Nephron progenitor cell (in vitro differentiated cells): ENCODE measurements at regions not wholly inside any gene's neighbourhood (a gene's known extent, or its start where the extent isn't known, plus 50 kb on each side); places are given as distances from the start of the nearest gene placed in this dataset.

Experiments used
- DNase-seq: peaks from one replicate; pipeline ENCODE4 v3.0.0; 2021
- H3K27ac Mint-ChIP-seq: 2 replicates; pipeline ENCODE4 v1.8.0; 2021; ENCODE audit warnings: mild to moderate bottlenecking, moderate library complexity, mixed read lengths
- H3K27me3 Mint-ChIP-seq: 2 replicates; pipeline ENCODE4 v1.8.0; 2021; ENCODE audit warnings: mild to moderate bottlenecking, low read depth, mixed read lengths; ENCODE audit not compliant: poor library complexity
- H3K36me3 Mint-ChIP-seq: 2 replicates; pipeline ENCODE4 v1.8.0; 2021; ENCODE audit warnings: low read depth, mixed read lengths
- H3K4me1 Mint-ChIP-seq: 2 replicates; pipeline ENCODE4 v1.8.0; 2021; ENCODE audit warnings: mixed read lengths
- H3K4me3 Mint-ChIP-seq: 2 replicates; pipeline ENCODE4 v1.8.0; 2021; ENCODE audit warnings: mild to moderate bottlenecking, moderate library complexity, mixed read lengths
- H3K9me3 Mint-ChIP-seq: 2 replicates; pipeline ENCODE4 v1.8.0; 2021; ENCODE audit warnings: mild to moderate bottlenecking, moderate library complexity, mixed read lengths
- TF ChIP-seq, protein P1 (sequence below): fragments of 200-600 bp; sonication (generic); IDR thresholded peaks from 2 replicates; pipeline ENCODE4 v1.5.0; 2021; ENCODE audit warnings: antibody characterized with exemption

DNA sequence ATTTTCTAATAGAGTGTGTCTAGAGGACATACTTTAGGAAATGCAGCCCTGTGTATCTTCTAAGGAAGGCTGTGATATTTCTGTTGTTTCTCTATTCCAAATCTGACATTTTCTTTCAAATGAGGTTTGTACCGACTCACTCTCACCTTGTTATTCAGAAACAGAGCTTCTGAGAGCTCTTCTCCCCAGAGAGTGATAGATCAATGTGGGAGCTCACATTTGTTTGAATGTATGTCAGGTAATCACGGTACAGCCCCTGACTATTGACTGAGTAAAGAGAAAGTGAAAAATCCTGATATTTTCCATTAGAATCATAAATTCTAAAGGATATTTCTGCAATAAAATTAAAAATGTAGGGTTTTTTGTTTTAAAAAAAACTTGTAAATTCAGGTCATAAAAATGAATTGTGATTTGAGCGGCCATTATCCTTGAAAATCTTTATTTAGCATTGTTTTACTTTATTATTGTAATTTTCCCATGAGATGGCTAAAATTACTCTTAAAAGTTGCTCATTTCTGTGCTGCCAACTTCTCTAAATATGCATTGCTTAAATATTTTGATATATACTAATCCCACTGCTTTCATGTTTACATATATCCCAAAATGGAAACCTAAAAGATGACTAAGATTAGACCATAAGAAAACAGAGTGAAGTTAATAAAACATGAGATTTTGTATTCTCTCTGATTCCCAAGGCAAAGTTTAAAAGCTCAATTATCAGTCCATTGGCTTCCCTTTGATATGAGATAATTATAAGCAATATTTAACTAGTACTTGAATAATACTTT is 1226.8 kb upstream of the CITED2 start:
- no peak for DNase-seq
- TF ChIP-seq, protein P1, sequence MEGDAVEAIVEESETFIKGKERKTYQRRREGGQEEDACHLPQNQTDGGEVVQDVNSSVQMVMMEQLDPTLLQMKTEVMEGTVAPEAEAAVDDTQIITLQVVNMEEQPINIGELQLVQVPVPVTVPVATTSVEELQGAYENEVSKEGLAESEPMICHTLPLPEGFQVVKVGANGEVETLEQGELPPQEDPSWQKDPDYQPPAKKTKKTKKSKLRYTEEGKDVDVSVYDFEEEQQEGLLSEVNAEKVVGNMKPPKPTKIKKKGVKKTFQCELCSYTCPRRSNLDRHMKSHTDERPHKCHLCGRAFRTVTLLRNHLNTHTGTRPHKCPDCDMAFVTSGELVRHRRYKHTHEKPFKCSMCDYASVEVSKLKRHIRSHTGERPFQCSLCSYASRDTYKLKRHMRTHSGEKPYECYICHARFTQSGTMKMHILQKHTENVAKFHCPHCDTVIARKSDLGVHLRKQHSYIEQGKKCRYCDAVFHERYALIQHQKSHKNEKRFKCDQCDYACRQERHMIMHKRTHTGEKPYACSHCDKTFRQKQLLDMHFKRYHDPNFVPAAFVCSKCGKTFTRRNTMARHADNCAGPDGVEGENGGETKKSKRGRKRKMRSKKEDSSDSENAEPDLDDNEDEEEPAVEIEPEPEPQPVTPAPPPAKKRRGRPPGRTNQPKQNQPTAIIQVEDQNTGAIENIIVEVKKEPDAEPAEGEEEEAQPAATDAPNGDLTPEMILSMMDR, result no peak
- H3K27ac Mint-ChIP-seq, result no peak overlapping the region
- no peaks in the 10 kb centered on the region for H3K36me3 Mint-ChIP-seq
- H3K4me3 Mint-ChIP-seq, result no peak overlapping the region
- no peaks in the 10 kb centered on the region for H3K4me1 Mint-ChIP-seq
- H3K9me3 Mint-ChIP-seq, result no peaks in the 10 kb centered on the region
- H3K27me3 Mint-ChIP-seq, result no peaks in the 10 kb centered on the region

DNA sequence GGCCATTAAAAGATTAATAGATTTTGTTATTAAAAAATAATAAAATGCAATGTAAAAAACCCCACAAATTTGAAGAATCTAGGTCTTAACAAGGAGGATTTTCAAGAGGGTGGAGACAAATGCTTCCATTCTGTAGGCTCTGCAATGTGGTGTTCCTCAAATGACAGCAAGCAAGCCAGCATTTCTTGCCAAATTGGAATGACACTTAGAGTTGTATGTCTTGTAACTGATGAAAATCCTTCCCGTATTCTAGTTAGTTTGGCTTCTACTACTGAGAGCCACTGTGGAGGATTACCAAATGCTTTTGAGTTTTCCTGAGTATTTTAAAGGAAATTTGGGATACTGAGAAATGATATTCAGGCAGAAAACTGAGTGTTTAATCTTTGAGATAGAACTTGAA is 1225.5 kb upstream of the CITED2 start:
- no peaks in the 10 kb centered on the region for H3K27me3 Mint-ChIP-seq
- TF ChIP-seq, protein P1, result no peak
- H3K4me1 Mint-ChIP-seq, result no peaks in the 10 kb centered on the region
- H3K4me3 Mint-ChIP-seq, result no peak overlapping the region
- DNase-seq, result no peak
- H3K36me3 Mint-ChIP-seq, result no peaks in the 10 kb centered on the region
- H3K27ac Mint-ChIP-seq, result no peak overlapping the region
- no peaks in the 10 kb centered on the region for H3K9me3 Mint-ChIP-seq

DNA sequence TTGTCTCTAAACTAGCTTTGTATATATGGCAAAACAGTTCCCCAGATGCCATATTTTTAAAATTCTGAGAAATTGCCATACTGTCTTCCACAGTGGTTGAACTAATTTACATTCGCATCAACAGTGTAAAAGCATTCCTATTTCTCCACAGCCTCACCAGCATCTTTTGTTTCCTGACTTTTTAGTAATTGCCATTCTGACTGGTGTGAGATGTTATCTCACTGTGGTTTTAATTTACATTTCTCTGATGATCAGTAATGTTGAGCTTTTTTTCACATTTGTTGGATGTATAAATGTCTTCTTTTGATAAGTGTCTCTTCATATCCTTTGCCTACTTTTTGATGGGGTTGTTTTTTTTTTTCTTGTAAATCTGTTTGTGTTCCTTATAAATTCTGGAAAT is 1222.7 kb upstream of the CITED2 start:
- Mint-ChIP-seq H3K36me3 (peaks cover 5% of the 10 kb centered on the region), H3K9me3 (peaks cover 7% of the 10 kb centered on the region), H3K4me3 (no peak overlapping the region), H3K27ac (no peak overlapping the region), H3K4me1 (no peaks in the 10 kb centered on the region), H3K27me3 (no peaks in the 10 kb centered on the region)
- DNase-seq, result no peak
- TF ChIP-seq, protein P1, result no peak

DNA sequence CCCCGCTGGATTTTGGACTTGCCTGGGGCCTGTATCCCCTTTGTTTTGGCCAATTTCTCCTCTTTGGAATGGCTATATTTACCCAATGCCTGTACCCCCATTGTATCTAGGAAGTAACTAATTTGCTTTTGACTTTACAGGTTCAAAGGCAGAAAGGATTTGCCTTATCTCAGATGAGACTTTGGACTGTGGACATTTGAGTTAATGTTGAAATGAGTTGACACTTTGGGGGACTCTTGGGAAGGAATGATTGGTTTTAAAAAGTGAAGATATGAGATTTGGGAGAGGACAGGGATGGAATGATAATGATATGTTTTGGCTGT is 1220.3 kb upstream of the CITED2 start:
- H3K27ac Mint-ChIP-seq, result no peak overlapping the region
- peaks cover 5% of the 10 kb centered on the region for H3K36me3 Mint-ChIP-seq
- TF ChIP-seq, protein P1, result no peak

DNA sequence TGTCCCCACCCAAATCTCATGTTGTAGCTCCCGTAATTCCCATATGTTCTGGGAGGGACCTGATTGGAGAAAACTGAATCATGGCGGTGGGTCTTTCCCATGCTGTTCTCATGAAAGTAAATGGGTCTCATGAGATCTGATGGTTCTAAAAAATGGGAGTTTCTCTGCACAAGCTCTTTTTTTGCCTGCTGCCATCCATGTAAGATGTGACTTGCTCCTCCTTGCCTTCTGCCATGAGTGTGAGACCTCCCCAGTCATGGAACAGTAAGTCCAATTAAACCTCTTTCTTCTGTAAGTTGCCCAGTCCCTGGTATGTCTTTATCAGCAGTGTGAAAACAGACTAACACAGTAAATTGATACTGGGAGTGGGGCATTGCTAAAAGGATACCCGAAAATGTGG is 1218.4 kb upstream of the CITED2 start:
- Mint-ChIP-seq H3K27me3 (no peaks in the 10 kb centered on the region), H3K9me3 (peaks cover 7% of the 10 kb centered on the region), H3K4me3 (no peak overlapping the region), H3K36me3 (peaks cover 5% of the 10 kb centered on the region), H3K4me1 (no peaks in the 10 kb centered on the region), H3K27ac (no peak overlapping the region)
- no peak for DNase-seq
- TF ChIP-seq, protein P1, result no peak

More for the DNA sequence above, 1220.3 kb upstream of the CITED2 start:
- Mint-ChIP-seq H3K27me3 (no peaks in the 10 kb centered on the region), H3K9me3 (peaks cover 7% of the 10 kb centered on the region), H3K4me1 (no peaks in the 10 kb centered on the region), H3K4me3 (no peak overlapping the region)
- DNase-seq, result no peak

DNA sequence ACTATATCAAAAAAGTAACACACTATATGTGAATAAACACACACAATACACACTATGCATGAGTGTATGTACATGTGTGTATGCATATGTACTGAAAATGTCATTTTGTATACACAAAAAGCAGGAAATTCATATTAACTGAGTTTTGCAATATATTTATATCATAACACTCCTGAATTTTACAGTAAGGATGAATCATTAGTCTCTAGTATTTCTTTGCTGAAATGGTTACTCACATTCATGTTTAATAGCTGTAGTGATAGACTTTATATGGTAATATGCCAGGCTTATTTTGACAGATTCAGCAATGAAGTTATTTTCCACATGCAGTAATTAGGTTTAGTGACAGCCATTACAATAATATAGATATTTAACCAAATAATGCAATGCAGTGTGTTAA is 1216.2 kb upstream of the CITED2 start:
- peaks cover 13% of the 10 kb centered on the region for H3K9me3 Mint-ChIP-seq
- H3K27ac Mint-ChIP-seq, result no peak overlapping the region
- TF ChIP-seq, protein P1, result no peak
- DNase-seq, result no peak
- H3K4me1 Mint-ChIP-seq, result no peaks in the 10 kb centered on the region
- H3K27me3 Mint-ChIP-seq, result no peaks in the 10 kb centered on the region
- no peak overlapping the region for H3K4me3 Mint-ChIP-seq
- peaks cover 5% of the 10 kb centered on the region for H3K36me3 Mint-ChIP-seq
